ENCODE measurements at regions not wholly inside any gene's neighbourhood (a gene's known extent, or its start where the extent isn't known, plus 50 kb on each side); places are given as distances from the start of the nearest gene placed in this dataset.

DNA sequence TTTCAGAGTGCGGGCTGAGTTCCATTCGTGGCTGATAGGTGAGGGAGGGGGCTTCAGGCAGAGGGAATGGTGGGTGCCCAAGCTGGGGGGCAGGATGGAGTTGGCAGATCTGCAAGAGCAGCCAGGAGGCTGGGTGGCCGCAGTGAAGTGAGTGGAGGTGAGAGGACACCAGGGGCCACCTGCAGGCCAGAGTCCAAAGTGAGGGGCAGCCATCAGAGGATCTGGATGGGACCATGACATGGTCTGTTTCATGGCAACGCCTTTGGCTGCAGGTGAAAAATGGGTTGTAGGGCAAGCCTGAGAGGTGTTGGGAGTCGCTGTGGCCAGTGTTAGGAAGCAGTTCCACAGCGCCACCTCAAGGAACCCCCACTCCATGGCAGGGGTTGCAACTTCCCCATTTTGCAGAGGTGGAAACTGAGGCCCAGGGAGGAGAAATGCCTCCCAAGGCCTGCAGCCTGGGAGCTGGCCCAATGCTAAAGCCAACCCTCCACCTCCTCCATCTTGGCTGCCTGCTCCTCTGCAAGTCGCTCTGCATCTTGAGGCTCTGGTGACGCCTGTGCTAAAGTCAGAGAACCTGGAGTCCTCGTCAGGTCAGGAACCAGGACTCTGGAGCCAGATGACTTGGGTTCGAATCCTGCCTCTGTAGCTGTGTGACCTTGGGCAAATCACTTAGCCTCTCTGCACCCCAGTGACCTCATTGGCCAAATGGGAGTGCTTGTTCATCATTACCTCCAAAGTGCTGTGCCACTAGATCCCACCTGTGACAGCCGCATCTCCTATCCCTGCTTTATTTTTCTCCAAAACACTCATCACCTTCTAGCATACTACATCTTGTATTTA lies 153.8 kb downstream of the CEBPB start:
- TF ChIP-seq CTCF (IDR thresholded peaks at IDR 0.05; ENCODE audit: insufficient read depth, low read length, poor library complexity, severe bottlenecking): no peak
- no peak for TF ChIP-seq EZH2phosphoT487 (conservative IDR thresholded peaks at IDR 0.05; ENCODE audit: low read length)

Measured in SU-DHL-6 (cell line).